HG03520 (cell line): ENCODE measurements at regions not wholly inside any gene's neighbourhood (a gene's known extent, or its start where the extent isn't known, plus 50 kb on each side); places are given as distances from the start of the nearest gene placed in this dataset.
"Not testable (repeated sequence)": the region's sequence is repeated elsewhere in the genome, so short reads cannot be mapped to it uniquely, and the experiment has no call there.

Experiments
- ATAC-seq: cut with Tn5 transposase; IDR thresholded peaks from one replicate; pipeline ENCODE4 v1.9.1; 2021; ENCODE audit warnings: mild to moderate bottlenecking, moderate library complexity; ENCODE audit not compliant: unreplicated experiment

DNA sequence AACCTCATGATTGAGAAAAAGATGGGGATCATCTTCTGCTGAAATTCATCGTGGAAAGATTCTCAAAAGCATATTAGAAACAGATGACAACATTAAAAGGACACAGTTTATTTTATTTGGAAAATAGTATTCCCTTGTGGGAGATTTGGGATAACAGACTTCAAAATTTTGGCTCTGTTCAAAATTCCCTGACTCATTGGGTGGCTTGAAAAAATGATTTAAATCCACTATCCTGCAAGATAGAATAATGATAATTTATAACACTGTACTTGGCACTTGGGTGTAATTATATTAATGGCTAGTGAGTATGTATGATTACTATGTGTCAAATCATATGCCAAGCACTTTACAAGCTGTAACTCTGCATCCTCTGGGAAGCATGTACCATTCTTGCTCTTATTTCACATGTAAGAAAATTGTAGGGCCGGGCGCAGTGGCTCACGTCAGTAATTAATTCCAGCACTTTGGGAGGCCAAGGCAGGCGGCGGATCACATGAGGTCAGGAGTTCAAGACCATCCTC, 128.8 kb downstream of the LMNTD1 start:
- no peak for ATAC-seq

GRCh38 chr12:25423355-25424050, 129.6 kb downstream of the LMNTD1 start:
- no peak for ATAC-seq

GRCh38 chr12:25422241-25422640, 130.8 kb downstream of the LMNTD1 start:
- ATAC-seq = no peak

DNA sequence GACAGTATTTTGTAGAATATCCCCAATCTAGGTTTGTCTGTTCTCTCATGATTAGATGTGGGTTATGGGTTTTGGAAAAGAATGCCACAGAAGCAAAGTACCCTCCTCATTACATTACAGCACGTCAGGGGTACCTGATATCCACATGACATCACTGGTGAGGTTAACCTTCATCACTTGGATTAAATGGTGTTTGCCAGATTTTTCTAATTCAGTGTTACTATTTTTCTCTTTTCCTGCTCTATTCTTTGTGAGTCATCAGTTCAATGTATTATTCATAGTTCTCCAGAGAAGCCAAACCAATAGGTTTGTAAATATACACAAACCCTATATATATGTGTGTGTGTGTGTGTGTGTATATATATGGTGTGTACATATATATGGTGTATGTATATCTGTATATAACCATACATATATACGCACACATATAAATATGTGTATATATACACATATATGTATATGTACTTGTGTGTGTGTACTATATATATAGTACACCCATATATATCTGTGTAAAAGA, 131.4 kb downstream of the LMNTD1 start:
- ATAC-seq = no peak

DNA sequence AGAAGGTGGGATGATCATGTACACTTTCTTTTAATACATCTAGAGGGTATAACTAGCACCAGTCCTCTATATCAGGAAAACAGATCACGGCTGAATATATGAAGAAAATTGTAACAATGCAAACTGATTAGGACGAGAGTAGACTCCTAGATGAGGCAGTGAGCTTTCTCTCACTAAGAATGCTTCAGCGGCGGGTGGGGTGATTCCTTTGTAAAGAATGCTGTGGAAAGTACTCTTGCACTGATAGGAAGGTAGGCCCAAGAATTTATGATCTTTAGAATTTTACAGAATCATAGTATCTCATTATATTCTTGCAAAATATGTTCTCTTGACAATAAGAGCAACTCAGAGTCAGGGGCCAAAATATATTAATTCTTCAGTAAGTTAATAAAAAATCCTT, 133.0 kb downstream of the LMNTD1 start:
- ATAC-seq = no peak

- ATAC-seq = no peak
Observed at GRCh38 chr12:25419595-25419994, 133.5 kb downstream of the LMNTD1 start.

- no peak for ATAC-seq
Observed at GRCh38 chr12:25417071-25417470, 136.0 kb downstream of the LMNTD1 start.

- ATAC-seq = no peak
Observed at GRCh38 chr12:25416516-25416915, 136.6 kb downstream of the LMNTD1 start.

DNA sequence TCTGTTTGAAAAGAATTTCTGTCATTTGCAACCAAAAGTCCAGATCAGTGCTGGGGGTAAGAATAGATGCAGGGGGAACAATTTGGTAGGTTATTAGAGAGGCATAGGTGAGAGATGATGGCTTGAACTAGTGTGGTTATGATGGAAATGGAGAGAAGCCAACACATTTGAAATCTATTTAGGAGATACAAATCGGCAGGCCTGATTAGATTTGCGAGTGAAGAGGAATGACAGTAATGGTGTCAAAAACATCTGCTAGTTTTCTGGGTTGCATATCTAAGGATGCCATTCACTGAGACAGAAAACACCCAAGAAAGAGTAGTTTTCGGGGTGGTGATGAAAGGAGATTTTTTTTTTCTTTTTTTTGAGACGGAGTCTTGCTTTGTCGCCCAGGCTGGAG, 138.1 kb downstream of the LMNTD1 start:
- no peak for ATAC-seq

- no peak for ATAC-seq
Observed at GRCh38 chr12:25412735-25413134, 140.3 kb downstream of the LMNTD1 start.

GRCh38 chr12:25404955-25405354, 148.1 kb downstream of the LMNTD1 start:
- ATAC-seq = no peak

GRCh38 chr12:25401547-25402345, 151.0 kb upstream of the KRAS start:
- no peak for ATAC-seq

DNA sequence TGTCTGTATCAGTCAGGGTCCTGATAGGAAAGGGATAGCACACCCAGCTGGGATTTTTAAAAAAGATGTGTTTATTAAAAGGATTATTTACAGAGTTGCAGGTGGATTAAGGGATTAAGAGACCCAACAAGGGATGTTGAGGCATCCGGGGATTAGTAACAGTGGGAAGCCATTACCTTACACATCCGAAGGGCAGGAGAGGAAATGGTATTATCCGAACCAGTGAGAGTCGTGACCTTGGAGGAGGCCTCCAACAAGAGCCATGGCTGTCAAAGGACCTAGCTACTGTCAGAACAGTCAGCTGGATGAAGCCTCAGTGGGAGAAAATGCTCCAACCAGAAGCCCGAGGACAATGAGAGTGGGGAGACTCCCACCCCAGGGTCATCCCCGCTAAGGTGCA, 146.3 kb upstream of the KRAS start:
- ATAC-seq = no peak

DNA sequence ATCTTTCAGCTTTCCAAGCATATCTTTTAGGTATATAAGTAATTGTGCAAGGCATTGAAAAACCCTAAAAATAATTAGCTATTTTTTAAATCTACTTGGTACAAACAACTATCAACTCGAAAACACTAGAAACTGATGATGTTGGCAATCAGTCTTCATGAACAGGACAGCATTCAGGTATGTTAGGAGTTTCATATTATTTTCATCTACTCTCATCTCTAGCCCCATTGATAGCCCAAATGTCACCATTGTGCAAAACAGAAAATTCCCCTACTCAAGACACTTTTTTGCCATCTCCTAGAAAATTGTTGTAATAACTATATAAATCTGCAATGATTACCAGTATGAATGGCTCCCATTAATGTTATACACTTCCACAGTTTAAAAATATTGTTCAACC, 144.5 kb upstream of the KRAS start:
- no peak for ATAC-seq

DNA sequence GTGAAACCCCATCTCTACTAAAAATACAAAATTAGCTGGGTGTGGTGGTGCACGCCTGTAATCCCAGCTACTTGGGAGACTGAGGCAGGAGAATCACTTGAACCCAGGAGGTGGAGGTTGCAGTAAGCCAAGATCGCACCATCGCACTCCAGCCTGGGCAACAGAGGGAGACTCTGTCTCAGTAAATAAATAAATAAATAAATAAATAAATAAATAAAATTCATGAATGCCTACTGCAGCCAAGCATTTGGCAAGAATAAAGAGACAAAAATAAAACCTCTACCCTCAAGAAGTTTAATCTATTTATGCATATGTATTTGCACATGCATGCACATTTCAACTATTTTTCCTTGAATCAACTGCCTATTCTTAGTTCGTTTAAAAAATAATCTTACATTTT, 144.0 kb upstream of the KRAS start:
- not testable (repeated sequence) for ATAC-seq

DNA sequence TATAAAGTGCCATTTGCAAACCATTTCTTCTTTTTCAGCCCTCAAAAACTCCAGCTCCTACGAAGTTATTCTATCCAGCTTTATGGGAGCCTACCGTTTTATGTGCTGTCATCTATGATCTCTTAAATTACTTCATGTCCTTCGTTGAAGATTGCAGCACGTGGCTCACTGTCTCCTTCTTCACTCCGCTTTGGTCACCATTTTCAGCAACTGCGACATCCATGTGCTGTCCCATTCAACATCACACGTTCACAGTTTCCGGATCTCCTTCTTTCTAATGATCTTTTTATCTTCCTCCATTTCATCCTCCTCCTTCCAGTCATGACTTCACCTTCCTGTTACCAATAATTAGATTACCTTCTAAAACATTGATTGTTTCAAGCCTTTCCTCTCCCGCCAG, 143.3 kb upstream of the KRAS start:
- ATAC-seq = no peak

GRCh38 chr12:25391346-25391745, 140.6 kb upstream of the KRAS start:
- ATAC-seq = not testable (repeated sequence)

DNA sequence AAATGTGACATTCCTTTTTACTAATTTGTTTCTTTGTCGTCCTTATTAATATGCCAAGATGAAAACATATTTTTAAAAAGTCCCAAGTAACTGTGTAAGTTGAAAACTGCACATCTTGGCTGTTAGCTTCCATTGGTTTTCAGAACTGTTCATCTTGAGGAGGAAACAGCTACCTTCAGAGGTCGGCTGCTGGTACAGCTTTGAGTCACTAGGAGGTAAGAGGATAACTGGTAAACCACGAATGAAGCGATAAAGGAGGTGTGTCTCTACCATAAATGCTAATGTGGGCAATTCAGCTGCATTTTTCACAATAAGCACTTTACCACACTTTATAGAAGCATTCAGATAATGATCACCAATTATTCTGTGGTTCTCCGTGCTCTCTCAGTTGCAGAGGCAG, 137.5 kb upstream of the KRAS start:
- no peak for ATAC-seq

DNA sequence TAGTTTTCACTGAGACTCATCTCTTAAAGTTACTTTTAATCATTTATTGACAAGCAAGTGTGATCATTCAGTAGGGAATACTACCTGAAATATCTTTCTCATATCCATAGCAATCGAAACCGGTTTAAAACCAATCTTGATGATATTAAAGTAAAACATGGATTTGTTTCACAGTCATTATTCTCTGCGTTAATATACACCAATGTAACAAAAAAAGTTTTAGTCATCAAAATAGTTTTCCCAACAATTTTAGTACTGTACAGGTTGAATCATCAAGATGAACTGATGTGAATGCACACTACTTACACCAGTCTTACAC, 137.0 kb upstream of the KRAS start:
- ATAC-seq = no peak

GRCh38 chr12:25386831-25387731, 136.4 kb upstream of the KRAS start:
- ATAC-seq = no peak

- no peak for ATAC-seq
Observed at GRCh38 chr12:25384893-25385248, 134.1 kb upstream of the KRAS start.
